WTC11 (cell line): ENCODE measurements at regions not wholly inside any gene's neighbourhood (a gene's known extent, or its start where the extent isn't known, plus 50 kb on each side); places are given as distances from the start of the nearest gene placed in this dataset.

ENCODE experiments used
- JUN ChIP-seq: sonication (generic); formaldehyde crosslinking; IDR thresholded peaks from 2 replicates; pipeline ENCODE4 v1.8.0; 2023; ENCODE audit warnings: mild to moderate bottlenecking, missing genetic modification reagents
- NR2C2 ChIP-seq: sonication (generic); formaldehyde crosslinking; IDR thresholded peaks from 2 replicates; pipeline ENCODE4 v1.8.0; 2022; ENCODE audit warnings: mild to moderate bottlenecking, missing genetic modification reagents
- TF ChIP-seq, protein P1 (sequence below): fragments of 200-600 bp; IDR thresholded peaks from 2 replicates; pipeline ENCODE4 v1.8.0; 2022; ENCODE audit warnings: antibody characterized with exemption

DNA sequence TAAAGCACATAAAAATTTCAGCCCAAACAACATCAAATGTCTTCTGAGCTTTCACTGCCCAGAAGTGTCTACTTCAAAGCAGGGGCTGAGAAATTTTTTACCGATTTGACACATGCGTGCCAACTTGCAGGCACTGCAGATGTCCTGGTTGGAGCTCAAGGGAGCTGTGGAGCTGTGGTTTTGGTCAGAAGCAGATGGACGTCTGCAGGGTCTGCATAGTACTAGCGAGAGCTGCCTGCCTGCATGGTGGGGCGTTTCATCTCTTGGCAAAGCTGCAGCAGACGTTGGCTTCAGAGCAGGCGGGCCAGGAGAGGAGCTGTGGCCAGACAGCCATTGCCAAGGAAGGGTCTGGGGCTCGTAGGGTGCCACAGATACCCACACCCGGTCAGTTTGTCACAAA lies 296.7 kb downstream of the GLRX3 start:
- TF ChIP-seq NR2C2 (no peak), JUN (no peak)
- TF ChIP-seq, protein P1, sequence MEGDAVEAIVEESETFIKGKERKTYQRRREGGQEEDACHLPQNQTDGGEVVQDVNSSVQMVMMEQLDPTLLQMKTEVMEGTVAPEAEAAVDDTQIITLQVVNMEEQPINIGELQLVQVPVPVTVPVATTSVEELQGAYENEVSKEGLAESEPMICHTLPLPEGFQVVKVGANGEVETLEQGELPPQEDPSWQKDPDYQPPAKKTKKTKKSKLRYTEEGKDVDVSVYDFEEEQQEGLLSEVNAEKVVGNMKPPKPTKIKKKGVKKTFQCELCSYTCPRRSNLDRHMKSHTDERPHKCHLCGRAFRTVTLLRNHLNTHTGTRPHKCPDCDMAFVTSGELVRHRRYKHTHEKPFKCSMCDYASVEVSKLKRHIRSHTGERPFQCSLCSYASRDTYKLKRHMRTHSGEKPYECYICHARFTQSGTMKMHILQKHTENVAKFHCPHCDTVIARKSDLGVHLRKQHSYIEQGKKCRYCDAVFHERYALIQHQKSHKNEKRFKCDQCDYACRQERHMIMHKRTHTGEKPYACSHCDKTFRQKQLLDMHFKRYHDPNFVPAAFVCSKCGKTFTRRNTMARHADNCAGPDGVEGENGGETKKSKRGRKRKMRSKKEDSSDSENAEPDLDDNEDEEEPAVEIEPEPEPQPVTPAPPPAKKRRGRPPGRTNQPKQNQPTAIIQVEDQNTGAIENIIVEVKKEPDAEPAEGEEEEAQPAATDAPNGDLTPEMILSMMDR: no peak
